Naive thymus-derived CD8-positive, alpha-beta T cell (primary cell): ENCODE measurements at regions not wholly inside any gene's neighbourhood (a gene's known extent, or its start where the extent isn't known, plus 50 kb on each side); places are given as distances from the start of the nearest gene placed in this dataset.

Experiments used
- ATAC-seq, 2 donors: fragments of 150-1000 bp; cut with Tn5 transposase in 1 of 2; sonication (Bioruptor Pico), chemical (Tn5 transposase) in 1 of 2; 1 replicate in 1 of 2; 2 replicates in 1 of 2; pipeline ENCODE4 v1.10.0; 2021; ENCODE audit warnings: mild to moderate bottlenecking in 2 of 2, moderate library complexity in 2 of 2
- POLR2A ChIA-PET: fragments of 350-600 bp; sonication (Branson Sonifier 250); formaldehyde crosslinking; loops from one replicate; lab custom pipeline; 2021; ENCODE audit warnings: antibody characterized with exemption; lab: Charles Lee
- DNase-seq, 10 donors: peaks; one replicate each; pipeline versions ENCODE4 v3.0.0 to v3.0.0-alpha.2; 2020 to 2022
- H3K27ac Mint-ChIP-seq, 10 donors: one replicate each; pipeline ENCODE4 v1.8.0; 2020 to 2022; ENCODE audit warnings: mild to moderate bottlenecking in 10 of 10, mixed read lengths in 10 of 10, moderate library complexity in 4 of 10, inconsistent platforms in 1 of 10
- H3K27me3 Mint-ChIP-seq, 5 donors: one replicate each; pipeline ENCODE4 v1.8.0; 2021 to 2022; ENCODE audit warnings: mixed read lengths in 5 of 5
- H3K36me3 Mint-ChIP-seq, 3 donors: one replicate each; pipeline ENCODE4 v1.8.0; 2020 to 2022; ENCODE audit warnings: mixed read lengths in 3 of 3, mild to moderate bottlenecking in 2 of 3, inconsistent platforms in 1 of 3
- H3K4me1 Mint-ChIP-seq, 4 donors: one replicate each; pipeline ENCODE4 v1.8.0; 2021 to 2022; ENCODE audit warnings: mixed read lengths in 4 of 4
- H3K4me3 Mint-ChIP-seq, 10 donors: one replicate each; pipeline ENCODE4 v1.8.0; 2020 to 2022; ENCODE audit warnings: mild to moderate bottlenecking in 10 of 10, mixed read lengths in 10 of 10, moderate library complexity in 6 of 10, inconsistent platforms in 1 of 10
- H3K9me3 Mint-ChIP-seq, 9 donors: one replicate each; pipeline ENCODE4 v1.8.0; 2020 to 2022; ENCODE audit warnings: mixed read lengths in 9 of 9, mild to moderate bottlenecking in 3 of 9, inconsistent platforms in 1 of 9, moderate library complexity in 1 of 9

DNA sequence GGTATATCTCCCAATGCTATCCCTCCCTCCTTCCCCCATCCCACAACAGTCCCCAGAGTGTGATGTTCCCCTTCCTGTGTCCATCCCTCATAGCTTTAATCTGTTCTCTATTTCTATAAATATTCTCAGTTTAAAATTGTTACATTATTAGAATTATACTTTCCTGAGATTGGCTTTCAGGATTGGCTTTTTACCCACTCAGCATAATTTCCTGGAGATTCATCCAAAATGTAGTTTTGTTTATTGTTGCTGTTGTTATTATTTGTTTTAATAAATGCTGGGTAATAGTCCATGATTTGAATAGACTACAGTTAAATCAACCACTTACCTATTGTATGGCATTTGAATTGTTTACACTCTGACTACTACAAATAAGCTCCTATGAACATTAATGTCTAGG is 936.4 kb downstream of the FAT4 start:
- ATAC-seq (no peak), DNase-seq (no peak)
- H3K4me3 Mint-ChIP-seq = no peak overlapping the region
- no peaks in the 10 kb centered on the region for H3K36me3 Mint-ChIP-seq
- peaks cover 0 to 23% (median 4%) of the 10 kb centered on the region in 9 donors for H3K9me3 Mint-ChIP-seq
- POLR2A ChIA-PET = no interaction called here
- no peaks in the 10 kb centered on the region for H3K4me1 Mint-ChIP-seq
- no peaks in the 10 kb centered on the region for H3K27me3 Mint-ChIP-seq
- no peak overlapping the region for H3K27ac Mint-ChIP-seq

DNA sequence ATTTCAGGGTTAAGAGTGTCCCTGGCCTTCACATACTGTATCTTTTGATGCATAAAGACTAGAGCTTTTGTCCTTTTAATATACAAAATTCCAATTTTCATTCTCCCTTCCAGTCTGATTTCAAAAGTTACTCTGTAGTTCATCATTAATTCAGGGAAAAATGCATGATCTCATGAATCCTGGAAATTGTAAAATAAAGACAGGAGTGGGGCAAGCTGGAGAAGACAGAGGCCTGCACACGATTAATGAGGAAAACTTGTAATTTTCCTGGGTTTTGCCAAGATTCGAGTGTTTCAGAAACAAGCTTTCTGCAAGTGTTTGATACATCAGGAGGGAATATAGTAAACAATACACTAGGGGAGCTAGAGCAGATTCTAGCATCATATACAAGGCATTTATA is 947.9 kb downstream of the FAT4 start:
- no peak overlapping the region for H3K4me3 Mint-ChIP-seq
- no peaks in the 10 kb centered on the region for H3K36me3 Mint-ChIP-seq

DNA sequence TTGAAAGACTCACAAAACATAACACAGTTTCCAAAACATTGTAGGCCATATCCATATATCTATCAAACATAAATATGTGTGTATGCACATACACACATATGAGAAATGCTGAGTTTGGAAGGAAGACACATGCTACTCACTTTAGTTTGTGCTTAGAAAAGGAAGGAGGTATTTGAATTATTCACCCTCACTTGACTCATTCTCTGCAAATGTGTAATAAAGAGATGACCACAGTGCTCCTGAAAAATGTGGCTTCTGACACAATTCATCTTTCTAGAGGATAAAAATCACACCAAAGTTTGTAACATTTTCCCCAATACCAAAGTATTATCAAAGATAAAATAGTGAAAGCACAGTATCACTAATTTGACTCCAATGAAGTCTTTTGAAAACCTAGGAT is 950.1 kb downstream of the FAT4 start:
- no peak overlapping the region for H3K27ac Mint-ChIP-seq
- DNase-seq (no peak), ATAC-seq (no peak)

More for the DNA sequence above, 947.9 kb downstream of the FAT4 start:
- no peak for ATAC-seq
- no peaks in the 10 kb centered on the region for H3K27me3 Mint-ChIP-seq
- H3K4me1 Mint-ChIP-seq = no peaks in the 10 kb centered on the region
- no peak for DNase-seq
- peaks cover 0 to 6% (median 1%) of the 10 kb centered on the region in 9 donors for H3K9me3 Mint-ChIP-seq
- no peak overlapping the region for H3K27ac Mint-ChIP-seq
- POLR2A ChIA-PET = no interaction called here

DNA sequence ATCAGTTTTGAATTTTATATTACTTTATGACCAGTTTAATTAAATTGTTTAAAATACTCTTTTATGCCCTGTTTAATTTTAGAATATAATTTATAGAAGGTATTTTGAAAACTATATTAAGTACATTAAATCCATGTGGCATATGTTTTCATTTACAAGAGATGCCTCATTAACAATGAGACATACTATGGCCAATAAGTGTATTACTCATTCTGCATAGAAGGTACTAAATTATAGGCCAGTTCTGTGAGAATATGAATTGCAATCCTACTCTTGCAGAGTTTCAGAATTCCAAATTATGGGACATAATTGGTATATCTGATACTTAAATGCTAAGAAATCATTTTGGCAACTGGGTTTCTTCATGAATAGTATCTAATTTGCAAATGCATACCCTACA is 951.1 kb downstream of the FAT4 start:
- no peaks in the 10 kb centered on the region for H3K36me3 Mint-ChIP-seq
- H3K4me3 Mint-ChIP-seq = no peak overlapping the region
- POLR2A ChIA-PET = no interaction called here
- no peaks in the 10 kb centered on the region for H3K27me3 Mint-ChIP-seq
- DNase-seq (no peak), ATAC-seq (no peak)
- no peaks in the 10 kb centered on the region for H3K4me1 Mint-ChIP-seq
- H3K27ac Mint-ChIP-seq = no peak overlapping the region
- peaks cover 0 to 9% (median 3%) of the 10 kb centered on the region in 9 donors for H3K9me3 Mint-ChIP-seq

More for the DNA sequence above, 950.1 kb downstream of the FAT4 start:
- H3K4me3 Mint-ChIP-seq = no peak overlapping the region
- H3K9me3 Mint-ChIP-seq = peaks cover 0 to 8% (median 0%) of the 10 kb centered on the region in 9 donors
- POLR2A ChIA-PET = no interaction called here
- H3K4me1 Mint-ChIP-seq = no peaks in the 10 kb centered on the region
- no peaks in the 10 kb centered on the region for H3K27me3 Mint-ChIP-seq
- no peaks in the 10 kb centered on the region for H3K36me3 Mint-ChIP-seq

DNA sequence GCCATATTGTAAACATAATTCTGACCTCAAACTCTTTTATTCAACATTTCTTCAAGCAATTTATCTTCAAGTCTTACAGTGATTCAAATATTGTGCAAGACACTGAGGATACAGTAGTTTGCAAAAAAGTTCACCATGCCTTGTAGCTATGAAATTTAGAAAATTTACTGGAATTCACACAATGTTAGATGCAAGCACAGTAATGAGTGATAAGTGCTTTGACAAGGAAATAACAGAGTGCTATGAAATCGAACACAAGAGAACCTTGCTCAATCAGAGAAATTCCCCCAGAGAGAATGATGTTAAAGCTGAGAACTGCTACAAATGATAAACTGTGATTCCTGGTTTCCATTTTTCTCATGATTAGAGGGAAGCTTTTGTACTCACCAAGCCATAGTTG is 952.9 kb downstream of the FAT4 start:
- H3K4me3 Mint-ChIP-seq = no peak overlapping the region
- H3K27me3 Mint-ChIP-seq = no peaks in the 10 kb centered on the region
- H3K4me1 Mint-ChIP-seq = no peaks in the 10 kb centered on the region
- POLR2A ChIA-PET = no interaction called here
- no peak for DNase-seq
- no peaks in the 10 kb centered on the region for H3K36me3 Mint-ChIP-seq
- no peak overlapping the region for H3K27ac Mint-ChIP-seq
- no peak for ATAC-seq
- peaks cover 0 to 10% (median 3%) of the 10 kb centered on the region in 9 donors for H3K9me3 Mint-ChIP-seq

DNA sequence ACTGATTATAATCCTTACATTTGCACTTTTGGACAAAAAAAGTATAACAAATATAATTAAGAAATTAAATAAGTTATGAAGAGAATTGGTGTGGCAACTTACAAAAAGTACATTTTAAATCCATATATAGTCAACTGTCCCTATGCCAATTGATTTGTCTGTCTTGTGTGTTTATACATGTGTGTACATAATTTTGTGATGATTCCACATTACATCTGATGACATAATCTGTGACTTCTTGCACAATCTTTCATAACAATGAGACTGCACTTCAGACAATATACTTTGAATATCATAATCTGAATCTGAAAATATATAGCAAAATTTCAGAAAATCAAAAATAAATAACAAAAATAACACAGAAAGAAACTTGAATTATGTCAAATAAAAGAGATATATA is 953.4 kb downstream of the FAT4 start:
- ATAC-seq = no peak
- H3K27me3 Mint-ChIP-seq = no peaks in the 10 kb centered on the region
- no peak overlapping the region for H3K27ac Mint-ChIP-seq
- no peaks in the 10 kb centered on the region for H3K36me3 Mint-ChIP-seq
- H3K4me3 Mint-ChIP-seq = no peak overlapping the region
- POLR2A ChIA-PET = no interaction called here
- H3K4me1 Mint-ChIP-seq = no peaks in the 10 kb centered on the region
- DNase-seq = no peak
- H3K9me3 Mint-ChIP-seq = peaks cover 0 to 10% (median 3%) of the 10 kb centered on the region in 9 donors

DNA sequence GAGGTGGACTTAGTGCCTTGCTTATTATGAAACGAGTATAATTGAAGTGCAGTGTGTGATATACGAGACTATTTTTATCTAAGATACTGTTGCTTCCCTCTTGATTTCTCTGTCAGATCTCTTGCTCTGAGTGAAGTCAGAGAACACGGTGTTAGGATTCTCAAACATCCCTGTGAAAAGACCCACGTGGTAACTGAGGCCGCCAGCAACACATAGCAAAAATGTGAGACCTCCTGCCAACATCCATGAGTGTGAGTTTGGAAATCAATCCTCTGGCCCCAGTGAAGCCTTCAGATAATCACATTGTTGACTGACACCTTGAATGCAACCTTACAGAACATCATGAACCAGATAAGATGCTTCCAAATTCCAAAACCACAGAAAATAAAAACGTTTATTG is 954.4 kb downstream of the FAT4 start:
- Mint-ChIP-seq H3K27ac (no peak overlapping the region), H3K36me3 (no peaks in the 10 kb centered on the region), H3K9me3 (peaks cover 0 to 10% (median 3%) of the 10 kb centered on the region in 9 donors), H3K4me1 (no peaks in the 10 kb centered on the region), H3K27me3 (no peaks in the 10 kb centered on the region), H3K4me3 (no peak overlapping the region)
- ATAC-seq (no peak), DNase-seq (no peak)
- POLR2A ChIA-PET = no interaction called here

DNA sequence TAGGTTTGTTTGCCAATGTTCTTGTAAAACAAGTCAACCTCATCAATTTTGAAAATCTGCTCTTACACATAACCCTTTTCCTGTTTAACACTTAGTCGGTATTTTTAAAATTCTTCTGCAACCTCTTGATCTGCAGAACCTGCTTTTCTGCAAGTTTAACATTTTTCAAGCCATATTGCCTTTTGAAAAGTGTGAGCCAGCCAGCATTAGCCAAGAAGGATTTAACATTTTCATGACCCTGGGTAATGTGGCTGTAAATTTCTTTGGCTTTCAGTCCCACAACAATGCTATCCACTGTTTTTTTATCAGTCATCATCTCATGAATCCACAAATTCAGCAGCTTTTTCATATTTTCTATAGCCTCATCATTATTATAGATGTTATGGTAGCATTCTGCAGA is 956.5 kb downstream of the FAT4 start:
- peaks cover 0 to 10% (median 5%) of the 10 kb centered on the region in 9 donors for H3K9me3 Mint-ChIP-seq

DNA sequence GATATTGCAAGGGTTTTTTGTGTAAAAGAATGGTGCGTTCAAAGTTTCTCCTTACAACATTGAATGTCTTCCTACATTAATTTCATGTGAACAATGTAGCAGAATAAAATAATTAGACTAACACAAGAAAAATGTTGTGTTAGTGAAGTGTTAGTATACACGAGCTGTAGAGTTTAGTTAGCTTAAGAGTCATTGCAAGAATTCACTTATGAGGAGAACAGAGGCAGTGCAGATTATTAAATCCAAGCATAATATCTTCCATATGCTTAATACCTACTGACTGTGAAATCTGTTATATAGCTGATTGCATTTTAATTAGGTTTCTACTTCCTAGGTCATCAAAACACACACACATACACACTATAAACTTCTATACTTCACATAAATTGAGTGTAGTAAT is 959.0 kb downstream of the FAT4 start:
- ATAC-seq (no peak), DNase-seq (no peak)
- Mint-ChIP-seq H3K36me3 (no peaks in the 10 kb centered on the region), H3K4me3 (no peak overlapping the region), H3K27ac (no peak overlapping the region), H3K9me3 (peaks cover 0 to 10% (median 6%) of the 10 kb centered on the region in 9 donors), H3K4me1 (no peaks in the 10 kb centered on the region), H3K27me3 (no peaks in the 10 kb centered on the region)
- POLR2A ChIA-PET = no interaction called here

More for the DNA sequence above, 956.5 kb downstream of the FAT4 start:
- Mint-ChIP-seq H3K27ac (no peak overlapping the region), H3K4me1 (no peaks in the 10 kb centered on the region), H3K4me3 (no peak overlapping the region), H3K36me3 (no peaks in the 10 kb centered on the region), H3K27me3 (no peaks in the 10 kb centered on the region)
- ATAC-seq = no peak
- DNase-seq = no peak
- POLR2A ChIA-PET = no interaction called here

DNA sequence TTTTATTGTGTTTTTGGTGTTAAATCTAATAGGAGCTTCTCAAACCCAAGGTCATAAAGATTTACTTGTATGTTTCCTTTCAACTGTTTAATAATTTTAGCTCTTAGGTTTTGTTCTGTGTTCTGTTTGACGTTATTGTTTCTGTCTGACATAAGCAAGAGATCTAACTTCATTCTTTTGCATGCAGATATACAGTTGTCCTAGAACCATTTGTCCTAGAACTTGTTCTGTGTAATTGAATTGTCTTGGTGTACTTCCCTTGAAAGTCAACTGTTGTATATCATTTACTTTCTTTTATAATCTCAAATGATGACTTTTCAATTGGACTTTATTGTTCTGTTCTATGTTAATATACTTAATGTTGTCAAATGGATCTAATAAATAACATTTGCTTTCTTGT is 977.1 kb downstream of the FAT4 start:
- H3K27ac Mint-ChIP-seq = no peak overlapping the region
- no peak overlapping the region for H3K4me3 Mint-ChIP-seq
- H3K36me3 Mint-ChIP-seq = no peaks in the 10 kb centered on the region
- DNase-seq (no peak), ATAC-seq (no peak)
- H3K4me1 Mint-ChIP-seq = no peaks in the 10 kb centered on the region
- H3K9me3 Mint-ChIP-seq = peaks cover 0 to 10% (median 0%) of the 10 kb centered on the region in 9 donors
- POLR2A ChIA-PET = no interaction called here
- no peaks in the 10 kb centered on the region for H3K27me3 Mint-ChIP-seq

DNA sequence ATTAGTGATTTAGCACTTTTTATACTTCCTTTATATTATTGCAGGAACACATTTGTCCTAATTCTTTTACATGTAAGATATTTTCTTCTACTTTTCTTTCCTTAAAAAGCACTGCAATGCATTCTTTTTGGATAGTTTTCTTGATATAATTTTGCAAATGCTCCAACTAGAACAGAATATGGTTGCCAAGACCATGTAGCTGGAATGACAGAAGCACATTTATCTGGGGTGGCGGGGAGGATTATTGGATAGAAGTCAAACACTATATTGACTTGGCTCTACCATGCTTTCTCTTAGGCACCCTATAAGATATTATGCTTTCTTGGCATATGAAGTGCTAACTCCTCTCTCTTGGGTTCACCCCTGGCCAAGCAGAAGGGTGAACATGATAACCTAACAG is 983.5 kb downstream of the FAT4 start:
- H3K36me3 Mint-ChIP-seq = peaks cover 0 to 6% (median 0%) of the 10 kb centered on the region in 3 donors
- no peak overlapping the region for H3K4me3 Mint-ChIP-seq
- POLR2A ChIA-PET = no interaction called here
- DNase-seq (no peak), ATAC-seq (no peak)
- no peak overlapping the region for H3K27ac Mint-ChIP-seq
- H3K4me1 Mint-ChIP-seq = no peaks in the 10 kb centered on the region
- H3K27me3 Mint-ChIP-seq = no peaks in the 10 kb centered on the region
- H3K9me3 Mint-ChIP-seq = peaks cover 0 to 27% (median 11%) of the 10 kb centered on the region in 9 donors

DNA sequence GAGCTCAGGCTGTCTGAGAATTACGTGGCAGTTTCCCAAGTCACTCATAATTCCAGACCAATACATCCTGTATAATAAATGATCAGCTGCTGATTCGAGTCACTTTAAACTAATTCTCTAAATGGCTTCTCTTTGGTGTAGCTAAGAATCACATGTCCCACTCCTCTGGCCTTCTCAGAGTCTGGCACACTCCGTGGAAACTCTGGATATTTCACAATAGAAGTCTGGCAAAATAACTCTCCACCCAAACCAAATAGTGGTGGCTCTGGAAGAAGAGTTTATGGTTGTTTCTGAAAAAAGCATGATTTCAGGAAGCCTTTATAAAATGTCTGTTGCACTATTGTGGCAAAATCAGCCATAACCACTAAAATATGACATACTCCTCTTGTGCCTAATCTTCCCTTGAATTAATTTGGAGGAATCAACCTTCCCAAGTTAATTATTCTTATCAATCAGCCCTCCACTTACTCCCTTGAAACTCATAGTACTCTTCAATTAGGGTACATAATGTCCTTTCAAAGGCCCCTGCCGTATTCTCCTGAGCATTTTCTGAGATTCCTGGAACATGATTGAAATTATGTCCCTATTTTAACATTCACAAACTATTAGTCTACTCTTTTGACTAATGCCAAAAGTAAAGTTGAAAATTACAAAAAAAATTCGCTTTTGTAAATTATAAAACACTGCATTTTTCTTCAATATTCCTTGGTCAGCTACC is 991.6 kb downstream of the FAT4 start:
- DNase-seq = no peak
- no peak for ATAC-seq
- no peak overlapping the region for H3K4me3 Mint-ChIP-seq
- H3K4me1 Mint-ChIP-seq = no peaks in the 10 kb centered on the region
- H3K36me3 Mint-ChIP-seq = peaks cover 0 to under 1% (median 0%) of the 10 kb centered on the region in 3 donors
- POLR2A ChIA-PET = no interaction called here
- peaks cover 0 to 27% (median 15%) of the 10 kb centered on the region in 9 donors for H3K9me3 Mint-ChIP-seq
- H3K27me3 Mint-ChIP-seq = no peaks in the 10 kb centered on the region
- H3K27ac Mint-ChIP-seq = no peak overlapping the region

DNA sequence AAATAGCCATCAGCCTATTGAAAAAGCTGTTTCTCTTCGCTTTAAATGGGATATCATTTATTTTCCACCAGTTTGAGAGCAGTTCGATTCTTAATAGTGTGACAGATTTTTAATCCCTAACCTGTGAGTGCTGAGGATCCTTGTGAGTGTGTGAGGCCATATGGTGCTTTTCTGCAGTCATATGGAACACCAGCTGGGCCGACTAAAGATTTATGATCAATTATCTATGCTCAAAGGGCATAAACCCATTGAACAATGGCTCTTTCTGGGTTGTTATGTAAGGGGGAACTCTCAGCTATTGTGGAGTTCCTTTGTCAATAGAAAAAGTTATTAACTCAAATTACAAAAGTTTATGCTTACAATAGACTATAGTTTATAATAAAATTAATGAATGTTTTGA is 1003.6 kb downstream of the FAT4 start:
- Mint-ChIP-seq H3K27me3 (no peaks in the 10 kb centered on the region), H3K4me1 (no peaks in the 10 kb centered on the region), H3K4me3 (no peak overlapping the region), H3K9me3 (peaks cover 0 to 10% (median 0%) of the 10 kb centered on the region in 9 donors), H3K36me3 (no peaks in the 10 kb centered on the region), H3K27ac (no peak overlapping the region)
- DNase-seq (no peak), ATAC-seq (no peak)
- POLR2A ChIA-PET = no interaction called here

DNA sequence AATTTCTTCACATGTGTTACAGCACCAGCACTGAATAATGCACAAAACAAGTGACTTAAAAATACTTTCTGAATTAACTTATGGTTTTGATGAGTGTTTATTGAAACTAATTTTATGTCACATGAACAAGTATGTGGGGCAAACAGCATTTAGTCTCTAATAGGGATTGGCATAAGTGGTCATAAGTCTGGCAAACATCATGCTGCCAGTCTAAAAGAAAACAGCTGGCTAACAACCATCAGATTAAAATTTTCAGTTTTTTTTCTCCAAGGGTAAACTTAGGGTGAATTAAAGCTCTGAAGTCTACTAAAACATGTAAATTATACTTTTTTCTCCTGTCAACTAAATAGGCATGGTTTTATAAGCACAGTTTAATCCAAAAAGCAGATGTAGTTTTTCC is 1014.2 kb downstream of the FAT4 start:
- POLR2A ChIA-PET = no interaction called here
- H3K27me3 Mint-ChIP-seq = no peaks in the 10 kb centered on the region
- H3K9me3 Mint-ChIP-seq = peaks cover 0 to 29% (median 4%) of the 10 kb centered on the region in 9 donors
- H3K4me3 Mint-ChIP-seq = no peak overlapping the region
- no peak for DNase-seq
- no peaks in the 10 kb centered on the region for H3K4me1 Mint-ChIP-seq
- H3K27ac Mint-ChIP-seq = no peak overlapping the region
- no peak for ATAC-seq
- H3K36me3 Mint-ChIP-seq = peaks cover 0 to 3% (median 0%) of the 10 kb centered on the region in 3 donors
